Caco-2 (cell line): ENCODE measurements at regions not wholly inside any gene's neighbourhood (a gene's known extent, or its start where the extent isn't known, plus 50 kb on each side); places are given as distances from the start of the nearest gene placed in this dataset.

Experiments
- BruUV-seq: library from RNA; stranded (reverse); fragments of 400-500 nt; replicated peaks from 2 replicates; lab custom pipeline; 2021; lab: Mats Ljungman, UMichigan
- CTCF ChIA-PET: fragments of 300-600 bp; sonication (Branson Sonifier 250); formaldehyde crosslinking; loops from one replicate; lab custom pipeline; 2022; ENCODE audit warnings: antibody characterized with exemption; lab: Charles Lee
- POLR2A ChIA-PET: fragments of 300-600 bp; sonication (Branson Sonifier 250); formaldehyde crosslinking; loops from one replicate; lab custom pipeline; 2022; ENCODE audit warnings: antibody characterized with exemption; lab: Charles Lee
- DNase-seq, 2 experiments: peaks; one replicate each; pipeline versions ENCODE4 v3.0.0 to v3.0.0-alpha.2; 2020 to 2022
- H3K27me3 ChIP-seq: replicated peaks from 2 replicates; pipeline ENCODE4 v1.6.0; 2011; ENCODE audit warnings: low read length; ENCODE audit not compliant: control insufficient read depth, insufficient read depth
- H3K36me3 ChIP-seq: 2 replicates; pipeline ENCODE4 v1.5.1; 2011; ENCODE audit warnings: low read length; ENCODE audit not compliant: control insufficient read depth, insufficient read depth
- H3K4me1 ChIP-seq: fragments of 250-450 bp; sonication (Bioruptor Pico); 2 replicates; pipeline ENCODE4 v1.5.1; 2020; ENCODE audit warnings: mild to moderate bottlenecking
- H3K4me3 ChIP-seq: 2 replicates; pipeline ENCODE4 v1.5.1; 2011; ENCODE audit warnings: low read depth, mild to moderate bottlenecking, control low read depth, low read length
- H3K9me3 ChIP-seq: fragments of 250-450 bp; sonication (Bioruptor Pico); 2 replicates; pipeline ENCODE4 v1.5.1; 2020; ENCODE audit warnings: mild to moderate bottlenecking, moderate library complexity
- H3K27ac Mint-ChIP-seq: one replicate; pipeline ENCODE4 v1.8.0; 2022; ENCODE audit warnings: mixed read lengths; ENCODE audit not compliant: unreplicated experiment
- H3K27me3 Mint-ChIP-seq: one replicate; pipeline ENCODE4 v1.8.0; 2022; ENCODE audit warnings: mixed read lengths; ENCODE audit not compliant: insufficient read depth, unreplicated experiment
- H3K36me3 Mint-ChIP-seq: one replicate; pipeline ENCODE4 v1.8.0; 2022; ENCODE audit warnings: mild to moderate bottlenecking, mixed read lengths; ENCODE audit not compliant: insufficient read depth, unreplicated experiment
- H3K4me1 Mint-ChIP-seq: one replicate; pipeline ENCODE4 v1.8.0; 2022; ENCODE audit warnings: low read depth, mixed read lengths; ENCODE audit not compliant: unreplicated experiment
- H3K4me3 Mint-ChIP-seq: one replicate; pipeline ENCODE4 v1.8.0; 2022; ENCODE audit warnings: mild to moderate bottlenecking, moderate library complexity, mixed read lengths; ENCODE audit not compliant: unreplicated experiment
- H3K9me3 Mint-ChIP-seq: one replicate; pipeline ENCODE4 v1.8.0; 2022; ENCODE audit warnings: mixed read lengths; ENCODE audit not compliant: unreplicated experiment
- intact Hi-C: fragments of 100-400 bp; cut with micrococcal nuclease; formaldehyde crosslinking; loops from one replicate; pipeline ENCODE4 v1.10.0; 2022; ENCODE audit not compliant: unreplicated experiment
- TF ChIP-seq, protein P1 (sequence below), 2 experiments: fragments of 200-600 bp in 1 of 2; IDR thresholded peaks; 1 replicate in 1 of 2; 2 replicates in 1 of 2; pipeline versions ENCODE4 v1.5.1 to v1.8.0; 2011 to 2022; ENCODE audit warnings: antibody characterized with exemption in 1 of 2, control low read depth in 1 of 2, inconsistent platforms in 1 of 2, low read depth in 1 of 2, low read length in 1 of 2, mild to moderate bottlenecking in 1 of 2, moderate library complexity in 1 of 2; ENCODE audit not compliant: insufficient read depth in 1 of 2, severe bottlenecking in 1 of 2, unreplicated experiment in 1 of 2

DNA sequence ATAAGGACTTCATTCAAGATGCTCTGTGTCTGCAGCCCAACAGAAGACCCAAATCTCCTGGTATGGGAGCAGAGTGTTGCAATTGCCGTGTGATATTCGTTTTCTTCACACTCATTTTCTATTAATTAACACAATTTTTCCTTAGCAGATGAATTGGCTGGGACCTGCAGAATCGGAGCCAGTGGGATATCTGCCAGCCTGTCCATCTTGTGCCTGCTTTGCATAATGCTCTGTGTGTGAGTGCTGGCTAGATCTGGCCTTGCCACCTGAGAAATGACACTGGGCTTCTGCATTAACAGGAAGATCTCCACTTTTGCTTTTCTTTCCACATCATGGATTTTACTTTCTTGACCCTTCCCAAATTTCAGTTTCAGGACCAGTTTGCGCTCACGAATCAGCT, 70.4 kb upstream of the GPR158 start:
- H3K4me3 Mint-ChIP-seq, result no peak overlapping the region
- peaks cover 6% of the 10 kb centered on the region for H3K4me1 Mint-ChIP-seq
- DNase-seq, result no peak

DNA sequence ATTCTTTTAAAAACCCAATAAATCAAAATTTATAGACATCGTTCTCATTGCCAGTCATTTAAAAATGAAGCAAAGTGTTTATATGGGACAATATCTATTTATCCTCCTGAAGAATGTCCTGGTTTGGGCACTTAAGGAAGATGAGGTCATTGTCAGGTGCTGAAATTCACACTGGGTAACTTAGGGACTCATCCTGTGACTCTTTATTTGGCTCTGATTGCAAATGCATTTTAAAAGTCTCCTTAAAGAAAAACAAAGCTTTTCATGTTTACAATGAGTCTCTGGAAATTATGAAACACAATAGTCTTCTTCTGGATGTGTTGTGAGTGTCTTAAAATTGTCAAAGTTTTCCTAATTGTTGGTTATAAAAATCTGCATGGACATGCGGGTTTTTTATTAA, 69.5 kb upstream of the GPR158 start:
- Mint-ChIP-seq H3K4me1 (peaks cover 6% of the 10 kb centered on the region), H3K27me3 (peaks cover 2% of the 10 kb centered on the region), H3K4me3 (no peak overlapping the region), H3K9me3 (no peaks in the 10 kb centered on the region), H3K27ac (no peak overlapping the region), H3K36me3 (no peaks in the 10 kb centered on the region)
- intact Hi-C loops, result no loop called here
- no peak for DNase-seq
- Histone ChIP-seq H3K9me3 (no peaks in the 10 kb centered on the region), H3K4me3 (no peak overlapping the region), H3K36me3 (no peaks in the 10 kb centered on the region), H3K27me3 (no peaks in the 10 kb centered on the region), H3K4me1 (peaks cover 6% of the 10 kb centered on the region; the same call in 1 of the 2 replicates)
- TF ChIP-seq, protein P1, sequence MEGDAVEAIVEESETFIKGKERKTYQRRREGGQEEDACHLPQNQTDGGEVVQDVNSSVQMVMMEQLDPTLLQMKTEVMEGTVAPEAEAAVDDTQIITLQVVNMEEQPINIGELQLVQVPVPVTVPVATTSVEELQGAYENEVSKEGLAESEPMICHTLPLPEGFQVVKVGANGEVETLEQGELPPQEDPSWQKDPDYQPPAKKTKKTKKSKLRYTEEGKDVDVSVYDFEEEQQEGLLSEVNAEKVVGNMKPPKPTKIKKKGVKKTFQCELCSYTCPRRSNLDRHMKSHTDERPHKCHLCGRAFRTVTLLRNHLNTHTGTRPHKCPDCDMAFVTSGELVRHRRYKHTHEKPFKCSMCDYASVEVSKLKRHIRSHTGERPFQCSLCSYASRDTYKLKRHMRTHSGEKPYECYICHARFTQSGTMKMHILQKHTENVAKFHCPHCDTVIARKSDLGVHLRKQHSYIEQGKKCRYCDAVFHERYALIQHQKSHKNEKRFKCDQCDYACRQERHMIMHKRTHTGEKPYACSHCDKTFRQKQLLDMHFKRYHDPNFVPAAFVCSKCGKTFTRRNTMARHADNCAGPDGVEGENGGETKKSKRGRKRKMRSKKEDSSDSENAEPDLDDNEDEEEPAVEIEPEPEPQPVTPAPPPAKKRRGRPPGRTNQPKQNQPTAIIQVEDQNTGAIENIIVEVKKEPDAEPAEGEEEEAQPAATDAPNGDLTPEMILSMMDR (IDR thresholded peaks at IDR 0.05; ENCODE audit: insufficient read depth in 1 of 2, low read depth in 1 of 2, low read length in 1 of 2, severe bottlenecking in 1 of 2, unreplicated experiment in 1 of 2), result no peak
- no TSS peak for BruUV-seq
- ChIA-PET POLR2A (no interaction called here), CTCF (no interaction called here)

More for the DNA sequence above, 70.4 kb upstream of the GPR158 start:
- H3K4me3 ChIP-seq, result no peak overlapping the region
- H3K27me3 ChIP-seq, result no peaks in the 10 kb centered on the region
- ChIA-PET CTCF (no interaction called here), POLR2A (no interaction called here)
- no peaks in the 10 kb centered on the region for H3K9me3 ChIP-seq
- intact Hi-C loops, result no loop called here
- Mint-ChIP-seq H3K27me3 (peaks cover 2% of the 10 kb centered on the region), H3K9me3 (no peaks in the 10 kb centered on the region), H3K36me3 (no peaks in the 10 kb centered on the region), H3K27ac (no peak overlapping the region)
- no peaks in the 10 kb centered on the region for H3K36me3 ChIP-seq
- no peaks in the 10 kb centered on the region for H3K4me1 ChIP-seq
- TF ChIP-seq, protein P1 (IDR thresholded peaks at IDR 0.05; ENCODE audit: insufficient read depth in 1 of 2, low read depth in 1 of 2, low read length in 1 of 2, severe bottlenecking in 1 of 2, unreplicated experiment in 1 of 2), result no peak
- BruUV-seq, result no TSS peak

DNA sequence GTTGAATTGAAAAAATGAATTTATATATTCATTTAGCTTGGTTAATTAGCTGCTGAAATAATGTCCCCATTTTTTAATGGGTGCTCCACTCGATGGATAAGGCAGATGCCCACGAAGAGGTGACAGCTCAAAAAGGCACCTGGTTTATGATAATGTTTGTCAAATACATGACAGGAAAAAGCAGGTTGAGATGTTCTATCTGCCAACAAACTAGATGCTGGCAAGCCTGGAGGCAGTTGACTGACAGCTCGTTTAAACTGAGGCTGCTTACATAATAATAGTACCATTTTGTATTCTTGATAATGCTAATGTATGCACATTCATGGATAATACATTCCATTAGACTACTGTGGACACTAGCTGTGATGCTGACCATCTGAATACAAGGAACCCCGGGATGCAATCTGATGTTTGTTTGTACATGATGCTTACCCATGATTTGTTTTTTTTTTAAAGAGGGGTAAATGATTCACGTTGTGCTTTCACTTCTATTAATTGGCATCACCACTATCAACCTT, 69.0 kb upstream of the GPR158 start:
- POLR2A ChIA-PET, result no interaction called here
- no TSS peak for BruUV-seq
- intact Hi-C loops, result no loop called here

More for the DNA sequence above, 69.0 kb upstream of the GPR158 start:
- Mint-ChIP-seq H3K4me3 (no peak overlapping the region), H3K4me1 (peaks cover 6% of the 10 kb centered on the region), H3K9me3 (no peaks in the 10 kb centered on the region), H3K27ac (no peak overlapping the region), H3K36me3 (no peaks in the 10 kb centered on the region), H3K27me3 (peaks cover 2% of the 10 kb centered on the region)
- no peak for DNase-seq
- Histone ChIP-seq H3K36me3 (no peaks in the 10 kb centered on the region), H3K4me1 (peaks cover 6% of the 10 kb centered on the region; the same call in 1 of the 2 replicates), H3K4me3 (no peak overlapping the region), H3K27me3 (no peaks in the 10 kb centered on the region), H3K9me3 (no peaks in the 10 kb centered on the region)
- TF ChIP-seq, protein P1 (IDR thresholded peaks at IDR 0.05; ENCODE audit: insufficient read depth in 1 of 2, low read depth in 1 of 2, low read length in 1 of 2, severe bottlenecking in 1 of 2, unreplicated experiment in 1 of 2), result no peak
- CTCF ChIA-PET, result no interaction called here
